Stimulated activated CD4-positive, alpha-beta T cell treated with anti-CD3 and anti-CD28 coated beads, Interleukin-15, amount 100 ng/mL, for 48 hours (primary cell): ENCODE measurements at regions not wholly inside any gene's neighbourhood (a gene's known extent, or its start where the extent isn't known, plus 50 kb on each side); places are given as distances from the start of the nearest gene placed in this dataset.

Experiments
- DNase-seq, 2 donors: peaks; one replicate each; pipeline ENCODE4 v3.0.0-alpha.2; 2020; ENCODE audit warnings: low read depth in 2 of 2

- DNase-seq: no peak
These were observed 645.8 kb upstream of the ARID1B start for GRCh38 chr6:156131221-156131903.

- no peak for DNase-seq
These were observed 650.6 kb upstream of the ARID1B start for GRCh38 chr6:156126535-156126934.

- no peak for DNase-seq
These were observed 651.3 kb upstream of the ARID1B start for GRCh38 chr6:156125844-156126243.

- no peak for DNase-seq
These were observed 653.4 kb upstream of the ARID1B start for GRCh38 chr6:156123731-156124130.

GRCh38 chr6:156121973-156122372 lies 655.2 kb upstream of the ARID1B start:
- DNase-seq: no peak

- DNase-seq: no peak
These were observed 658.9 kb upstream of the NOX3 start for GRCh38 chr6:156114541-156114940.

- DNase-seq: no peak
These were observed 658.0 kb upstream of the NOX3 start for GRCh38 chr6:156113631-156114030.

- no peak for DNase-seq
These were observed 656.3 kb upstream of the NOX3 start for GRCh38 chr6:156111913-156112312.

- no peak for DNase-seq
These were observed 654.6 kb upstream of the NOX3 start for GRCh38 chr6:156110249-156110648.

GRCh38 chr6:156109713-156110112 lies 654.1 kb upstream of the NOX3 start:
- no peak for DNase-seq

- DNase-seq: no peak
These were observed 652.0 kb upstream of the NOX3 start for GRCh38 chr6:156107624-156108101.

- DNase-seq: no peak
These were observed 646.5 kb upstream of the NOX3 start for GRCh38 chr6:156102129-156102528.

GRCh38 chr6:156098839-156099238 lies 643.2 kb upstream of the NOX3 start:
- DNase-seq: no peak

GRCh38 chr6:156087487-156087886 lies 631.8 kb upstream of the NOX3 start:
- no peak for DNase-seq

- no peak for DNase-seq
These were observed 626.4 kb upstream of the NOX3 start for GRCh38 chr6:156082012-156082411.

- no peak for DNase-seq
These were observed 624.7 kb upstream of the NOX3 start for GRCh38 chr6:156080371-156080770.

- DNase-seq: no peak
These were observed 613.2 kb upstream of the NOX3 start for GRCh38 chr6:156068881-156069280.

GRCh38 chr6:156065849-156066248 lies 610.2 kb upstream of the NOX3 start:
- no peak for DNase-seq

- no peak for DNase-seq
These were observed 606.5 kb upstream of the NOX3 start for GRCh38 chr6:156062091-156062563.

- no peak for DNase-seq
These were observed 605.8 kb upstream of the NOX3 start for GRCh38 chr6:156061465-156061864.

- DNase-seq: peak in 1 of 2 donors; percentile 0
These were observed 604.4 kb upstream of the NOX3 start for GRCh38 chr6:156060013-156060412.

GRCh38 chr6:156058356-156058755 lies 602.7 kb upstream of the NOX3 start:
- DNase-seq: no peak

- no peak for DNase-seq
These were observed 602.2 kb upstream of the NOX3 start for GRCh38 chr6:156057869-156058268.

GRCh38 chr6:156056085-156056484 lies 600.4 kb upstream of the NOX3 start:
- DNase-seq: no peak
